Erythroblast (primary cell): ENCODE measurements at regions not wholly inside any gene's neighbourhood (a gene's known extent, or its start where the extent isn't known, plus 50 kb on each side); places are given as distances from the start of the nearest gene placed in this dataset.

Experiments used
- GATA1 ChIP-seq: IDR thresholded peaks from 2 replicates; pipeline ENCODE4 v1.6.1; 2011; ENCODE audit warnings: low read depth, mild to moderate bottlenecking, control low read depth, low read length, moderate library complexity
- POLR2A ChIP-seq: IDR thresholded peaks from 2 replicates; pipeline ENCODE4 v1.6.1; 2011; ENCODE audit warnings: mild to moderate bottlenecking, low read length

- TF ChIP-seq POLR2A (no peak), GATA1 (no peak)
Observed at GRCh38 chr22:49686495-49687219, 141.0 kb downstream of the BRD1 start.
